Neural progenitor cell (in vitro differentiated cells): ENCODE measurements at regions not wholly inside any gene's neighbourhood (a gene's known extent, or its start where the extent isn't known, plus 50 kb on each side); places are given as distances from the start of the nearest gene placed in this dataset.

ENCODE experiments used
- CTCF ChIP-seq: fragments of 200-600 bp; sonication (generic); IDR thresholded peaks from 2 replicates; pipeline ENCODE4 v1.5.1; 2017; ENCODE audit warnings: antibody characterized with exemption, mild to moderate bottlenecking
- EZH2 ChIP-seq: fragments of 200-600 bp; sonication (generic); IDR thresholded peaks from 2 replicates; pipeline ENCODE4 v1.6.1; 2017; ENCODE audit warnings: antibody characterized with exemption, mild to moderate bottlenecking, moderate library complexity
- EZH2phosphoT487 ChIP-seq: fragments of 200-600 bp; sonication (generic); IDR thresholded peaks from 2 replicates; pipeline ENCODE4 v1.6.1; 2017; ENCODE audit warnings: antibody characterized with exemption

GRCh38 chr3:81433675-81434074 is 327.8 kb downstream of the GBE1 start:
- TF ChIP-seq EZH2phosphoT487, result no peak
- TF ChIP-seq CTCF, result no peak
- TF ChIP-seq EZH2, result no peak
